HG03139 (cell line): ENCODE measurements at regions not wholly inside any gene's neighbourhood (a gene's known extent, or its start where the extent isn't known, plus 50 kb on each side); places are given as distances from the start of the nearest gene placed in this dataset.

Experiments
- ATAC-seq: cut with Tn5 transposase; IDR thresholded peaks from one replicate; pipeline ENCODE4 v1.9.1; 2021; ENCODE audit not compliant: unreplicated experiment

GRCh38 chr15:87294854-87295253 is 961.7 kb downstream of the NTRK3 start:
- no peak for ATAC-seq

DNA sequence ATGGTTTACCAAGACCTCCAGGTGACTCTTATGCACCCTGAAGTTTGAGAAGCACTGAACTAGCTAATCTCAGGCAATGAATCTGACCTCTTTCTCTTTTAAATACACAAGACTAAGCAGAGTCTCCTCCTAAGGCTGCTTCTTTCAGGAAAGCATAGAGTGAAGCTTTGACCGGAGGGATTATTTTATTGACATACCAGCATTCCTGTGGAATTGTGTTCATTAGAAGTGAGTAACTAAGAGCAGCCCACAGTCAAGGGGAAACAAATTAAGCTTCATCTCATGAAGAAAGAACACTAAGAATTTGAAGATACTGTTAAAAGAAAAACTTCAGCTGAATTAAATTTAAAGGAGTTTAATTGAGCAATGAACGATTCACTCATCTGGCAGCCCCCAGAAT is 963.5 kb downstream of the NTRK3 start:
- ATAC-seq = no peak

GRCh38 chr15:87287156-87287555 is 969.4 kb downstream of the NTRK3 start:
- no peak for ATAC-seq

- ATAC-seq = no peak
Observed at GRCh38 chr15:87269566-87269965, 987.0 kb downstream of the NTRK3 start.

- ATAC-seq = no peak
Observed at GRCh38 chr15:87268675-87269074, 987.9 kb downstream of the NTRK3 start.

- ATAC-seq = no peak
Observed at GRCh38 chr15:87267798-87268197, 988.7 kb downstream of the NTRK3 start.

GRCh38 chr15:87263871-87264270 is 992.7 kb downstream of the NTRK3 start:
- no peak for ATAC-seq

DNA sequence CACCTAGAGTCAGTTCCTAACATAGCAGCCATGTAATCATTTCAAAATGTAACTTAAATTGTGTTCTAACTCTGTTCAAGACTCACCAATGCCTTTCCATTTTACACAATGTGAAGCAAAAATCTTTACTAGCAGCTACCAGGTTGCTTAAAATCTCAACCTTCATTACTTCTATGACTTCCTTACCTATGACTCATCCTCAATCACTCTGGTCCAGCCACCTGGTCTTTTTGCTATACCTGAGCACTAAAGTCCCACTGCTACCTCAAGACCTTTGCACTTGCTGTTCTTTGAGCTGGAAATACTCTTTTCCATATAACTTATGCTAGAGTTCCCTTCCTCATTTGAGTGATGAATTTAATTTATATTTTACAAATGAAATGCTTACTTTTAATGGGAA is 993.2 kb downstream of the NTRK3 start:
- ATAC-seq = no peak

DNA sequence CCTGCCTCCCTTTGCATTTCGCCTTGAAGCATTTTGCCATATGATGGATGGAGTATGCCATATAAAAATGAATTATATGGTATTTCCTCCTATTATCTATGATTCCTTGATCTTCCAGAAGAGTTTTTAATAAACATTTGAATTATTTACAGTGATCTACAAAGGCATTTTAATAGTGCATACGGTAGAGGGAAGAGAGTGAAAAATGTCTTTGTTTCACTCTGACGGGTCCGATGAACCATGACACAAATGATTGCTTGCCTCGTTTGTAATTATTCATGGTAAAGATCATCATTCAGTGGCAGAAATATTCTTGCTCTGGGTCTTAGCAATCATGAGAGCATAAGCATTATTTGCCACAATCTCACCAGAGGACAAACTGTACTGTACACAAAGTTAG is 1010.9 kb downstream of the NTRK3 start:
- no peak for ATAC-seq

- no peak for ATAC-seq
Observed at GRCh38 chr15:87243474-87243873, 1013.1 kb downstream of the NTRK3 start.

- no peak for ATAC-seq
Observed at GRCh38 chr15:87239582-87240230, 1016.8 kb downstream of the NTRK3 start.

DNA sequence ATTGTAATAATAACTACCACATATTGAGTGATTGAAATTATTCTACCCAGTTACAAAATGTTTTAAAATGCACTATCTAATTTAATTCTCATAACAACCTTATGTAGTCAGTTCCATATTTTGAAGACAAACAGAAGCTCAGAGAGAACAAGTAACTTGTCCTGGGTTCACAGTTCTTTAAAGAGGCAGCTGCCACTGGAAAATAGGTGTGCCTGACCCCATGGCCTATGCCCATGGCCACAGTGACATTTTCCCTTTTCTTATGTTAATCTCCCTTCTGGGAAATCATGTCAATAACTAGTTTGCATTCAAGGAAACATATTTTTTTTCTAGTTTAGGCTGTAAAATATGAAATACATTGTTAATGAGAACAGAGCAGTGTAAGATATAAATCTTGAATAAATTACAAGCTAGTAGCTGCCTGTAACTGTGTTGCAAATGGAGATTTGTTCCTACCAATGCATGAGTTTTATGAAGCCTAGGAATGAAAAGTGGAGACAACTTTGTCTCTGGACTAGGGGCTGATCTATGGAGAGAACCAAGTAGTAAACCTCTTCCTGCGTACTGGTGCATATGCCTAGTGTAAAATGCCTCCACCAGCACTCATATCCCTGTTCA is 1018.0 kb downstream of the NTRK3 start:
- ATAC-seq = no peak

- ATAC-seq = no peak
Observed at GRCh38 chr15:87228460-87228859, 1028.1 kb downstream of the NTRK3 start.

- ATAC-seq = no peak
Observed at GRCh38 chr15:87227846-87228245, 1028.7 kb downstream of the NTRK3 start.

GRCh38 chr15:87225436-87225835 is 1031.1 kb downstream of the NTRK3 start:
- no peak for ATAC-seq

DNA sequence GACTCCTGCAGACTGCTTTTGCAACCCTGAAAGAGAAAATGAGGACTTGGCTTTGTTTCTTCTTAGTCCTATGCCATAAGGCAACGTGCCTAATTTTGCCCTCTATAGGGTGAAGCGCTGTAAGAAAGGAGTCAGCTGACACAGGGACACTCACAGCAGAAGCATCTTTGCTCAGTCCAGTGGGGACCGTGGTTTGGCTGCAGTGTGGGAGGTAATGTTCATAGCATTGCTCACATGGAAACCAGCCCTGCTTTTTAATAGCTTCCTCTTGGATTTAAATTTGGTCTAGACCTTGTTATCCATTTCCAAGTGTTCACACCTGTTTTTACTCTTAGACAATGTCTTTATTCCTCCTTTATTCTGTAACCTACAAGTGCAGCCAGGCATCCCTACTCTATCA is 1032.1 kb downstream of the NTRK3 start:
- ATAC-seq = no peak

DNA sequence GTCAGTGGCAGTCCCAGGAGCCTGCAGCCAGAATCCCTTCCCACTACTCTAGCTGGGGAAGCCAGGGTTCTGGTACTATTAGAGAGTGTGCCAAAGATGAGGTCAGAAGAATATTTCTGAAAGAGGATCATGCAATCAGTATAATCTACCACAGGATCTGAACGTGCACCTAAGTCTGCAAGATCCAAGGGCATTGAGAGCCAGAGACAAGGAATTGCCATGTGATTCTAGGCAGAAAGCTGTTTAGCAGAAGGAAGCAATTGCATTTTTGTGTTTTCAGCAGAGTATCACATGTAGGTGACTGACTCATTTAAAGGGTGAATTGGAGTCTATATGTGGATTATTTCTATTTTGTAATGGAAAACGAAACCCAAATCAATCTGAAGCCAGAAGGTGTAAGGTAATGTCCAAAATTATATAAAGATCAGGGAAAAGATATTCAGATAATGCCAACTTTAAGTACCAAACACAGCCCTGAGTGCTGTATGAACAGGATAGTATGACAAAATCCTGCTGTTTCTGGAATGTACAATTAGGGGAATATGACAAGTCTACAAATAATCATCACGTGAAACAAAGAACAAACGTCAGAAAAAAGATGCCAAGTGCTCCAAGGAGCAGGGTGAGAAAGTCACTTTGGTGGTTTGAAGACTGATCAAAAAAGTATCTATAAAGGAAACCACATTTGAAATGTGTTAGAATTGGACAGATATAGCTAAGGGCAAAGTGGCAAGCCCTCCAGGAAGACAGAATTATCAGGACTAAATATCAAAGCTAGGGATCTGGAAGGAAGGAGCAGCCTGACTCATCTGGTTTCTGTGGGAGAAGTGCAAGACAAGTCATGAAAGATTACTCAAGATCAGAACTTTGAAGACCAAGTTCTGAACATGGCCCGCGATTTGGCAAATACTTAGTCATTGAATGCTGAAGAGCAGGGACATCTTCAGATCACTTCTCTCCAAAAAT is 1036.6 kb downstream of the NTRK3 start:
- ATAC-seq = no peak

DNA sequence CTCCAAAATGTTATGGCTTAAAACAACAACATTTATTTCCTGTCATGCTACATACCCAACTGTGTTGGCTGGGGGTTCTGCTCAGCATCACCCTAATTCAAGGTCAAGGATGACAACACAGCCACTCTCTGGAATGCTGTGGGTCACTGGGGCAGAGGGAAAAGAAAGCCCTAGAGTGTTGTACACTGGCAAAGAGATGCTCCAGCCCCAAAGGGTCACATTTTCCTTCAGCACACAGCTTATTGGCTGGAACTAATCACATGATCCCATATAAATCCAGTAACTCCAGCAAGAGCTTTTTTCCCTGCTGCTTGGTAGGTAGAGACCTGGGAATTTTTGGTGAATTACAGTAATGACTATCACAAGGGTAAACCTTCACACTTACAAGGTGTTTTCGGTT is 1041.4 kb downstream of the NTRK3 start:
- no peak for ATAC-seq

GRCh38 chr15:87213626-87214025 is 1042.9 kb downstream of the NTRK3 start:
- no peak for ATAC-seq

DNA sequence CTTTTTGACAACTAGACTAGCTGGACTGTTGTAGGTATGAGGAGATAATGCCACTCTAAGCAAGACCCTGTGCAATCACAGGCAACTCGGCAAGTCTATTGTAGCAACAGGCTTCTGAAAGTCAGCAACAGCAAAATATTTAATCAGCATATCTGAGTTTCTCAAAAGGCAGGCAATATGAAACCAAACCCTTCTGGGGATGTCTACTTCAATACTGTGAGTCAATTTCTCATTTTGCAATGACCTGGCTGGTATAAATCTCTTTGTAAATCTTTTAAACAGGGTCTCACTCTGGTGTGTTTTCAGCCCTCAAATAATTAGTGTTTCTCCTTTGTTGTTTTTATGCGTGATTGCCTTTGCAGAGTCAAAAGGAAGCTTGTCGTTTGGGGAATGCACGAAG is 1044.5 kb downstream of the NTRK3 start:
- no peak for ATAC-seq

GRCh38 chr15:87211547-87211946 is 1045.0 kb downstream of the NTRK3 start:
- ATAC-seq = no peak
